Liver (tissue), 2 donors: ENCODE measurements at regions not wholly inside any gene's neighbourhood (a gene's known extent, or its start where the extent isn't known, plus 50 kb on each side); places are given as distances from the start of the nearest gene placed in this dataset.

Source experiments
- CTCF ChIP-seq: fragments of 150-350 bp; IDR thresholded peaks from 2 replicates; pipeline ENCODE4 v1.5.1; 2017; ENCODE audit warnings: improper control_type of control experiment, low read depth, low read length; ENCODE audit not compliant: missing input control
- REST ChIP-seq: IDR thresholded peaks from 2 replicates; pipeline ENCODE4 v1.6.1; 2016; ENCODE audit warnings: antibody characterized with exemption, mild to moderate bottlenecking
- ZBTB33 ChIP-seq: IDR thresholded peaks from 2 replicates; pipeline ENCODE4 v1.6.1; 2016; ENCODE audit warnings: antibody characterized with exemption
- donor health status: healthy.

- TF ChIP-seq REST (no peak), CTCF (no peak), ZBTB33 (no peak)
Measured at GRCh38 chr5:145244251-145244650, 590.9 kb downstream of the PRELID2 start.
